GM19324 (cell line): ENCODE measurements at regions not wholly inside any gene's neighbourhood (a gene's known extent, or its start where the extent isn't known, plus 50 kb on each side); places are given as distances from the start of the nearest gene placed in this dataset.
"Not testable (repeated sequence)": the region's sequence is repeated elsewhere in the genome, so short reads cannot be mapped to it uniquely, and the experiment has no call there.

Experiments used
- ATAC-seq: cut with Tn5 transposase; IDR thresholded peaks from one replicate; pipeline ENCODE4 v1.9.1; 2021; ENCODE audit warnings: mild to moderate bottlenecking, moderate library complexity; ENCODE audit not compliant: unreplicated experiment, low FRiP score

- no peak for ATAC-seq
These were observed 1716.7 kb downstream of the SLITRK1 start for GRCh38 chr13:82165396-82166174.

DNA sequence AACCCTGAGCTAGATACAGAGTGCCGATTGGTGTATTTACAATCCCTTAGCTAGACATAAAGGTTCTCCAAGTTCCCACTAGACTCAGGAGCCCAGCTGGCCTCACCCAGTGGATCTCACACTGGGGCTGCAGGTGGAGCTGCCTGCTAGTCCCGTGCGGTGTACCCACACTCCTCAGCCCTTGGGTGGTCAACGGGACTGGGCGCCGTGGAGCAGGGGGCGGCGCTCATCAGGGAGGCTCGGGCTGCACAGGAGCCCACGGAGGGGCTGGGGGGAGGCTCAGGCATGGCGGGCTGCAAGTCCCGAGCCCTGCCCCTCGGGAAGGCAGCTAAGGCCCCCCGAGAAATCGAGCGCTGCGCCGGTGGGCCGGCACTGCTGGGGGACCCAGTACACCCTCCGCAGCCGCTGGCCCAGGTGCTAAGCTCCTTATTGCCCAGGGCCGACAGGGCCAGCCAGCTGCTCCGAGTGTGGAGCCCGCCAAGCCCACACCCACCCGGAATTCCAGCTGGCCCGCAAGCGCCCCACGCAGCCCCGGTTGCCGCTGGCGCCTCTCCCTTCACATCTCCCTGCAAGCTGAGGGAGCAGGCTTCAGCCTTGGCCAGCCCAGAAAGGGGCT is 1717.4 kb downstream of the SLITRK1 start:
- ATAC-seq, result not testable (repeated sequence)

GRCh38 chr13:82147526-82147925 is 1734.7 kb downstream of the SLITRK1 start:
- ATAC-seq, result no peak

DNA sequence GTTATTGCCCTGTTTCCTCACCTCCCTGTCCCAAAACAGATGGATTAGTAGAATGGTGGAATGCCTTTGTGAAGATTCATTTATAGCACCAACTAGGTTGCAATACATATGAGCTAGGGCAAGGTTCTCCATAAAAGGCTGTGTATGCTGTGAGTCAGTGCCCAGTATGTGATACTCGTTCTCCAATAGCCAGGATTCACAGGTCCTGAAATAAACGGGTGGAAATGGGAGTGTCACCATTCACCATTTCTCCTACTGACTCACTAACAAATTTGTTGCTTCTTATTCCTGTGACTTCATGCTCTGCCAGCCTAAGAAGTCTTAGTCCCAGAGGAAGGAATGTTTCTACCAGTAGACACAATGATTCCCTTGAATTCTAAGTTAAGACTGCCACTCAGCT is 1745.4 kb downstream of the SLITRK1 start:
- ATAC-seq, result no peak

DNA sequence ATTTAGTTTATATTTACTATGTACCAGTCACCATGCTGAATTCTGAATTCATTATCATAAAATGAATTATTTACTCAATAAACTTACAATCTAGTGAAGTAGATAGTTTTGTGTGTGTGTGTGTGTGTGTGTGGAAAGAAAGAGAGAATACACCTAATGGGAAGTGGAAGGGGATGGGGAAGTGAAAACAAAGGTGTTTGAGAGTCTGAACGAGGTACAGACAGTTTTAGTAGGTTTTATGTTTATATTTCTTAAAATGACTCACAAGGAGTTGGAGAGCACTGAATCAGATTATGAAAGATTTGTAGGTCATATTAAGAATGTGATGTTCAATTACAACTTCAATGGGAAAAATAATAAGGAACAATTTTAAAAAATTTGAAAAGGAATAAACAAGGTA is 1753.0 kb downstream of the SLITRK1 start:
- ATAC-seq, result no peak

- no peak for ATAC-seq
These were observed 1763.7 kb downstream of the SLITRK1 start for GRCh38 chr13:82118589-82118988.

- ATAC-seq, result no peak
These were observed 1765.8 kb downstream of the SLITRK1 start for GRCh38 chr13:82116422-82116989.

DNA sequence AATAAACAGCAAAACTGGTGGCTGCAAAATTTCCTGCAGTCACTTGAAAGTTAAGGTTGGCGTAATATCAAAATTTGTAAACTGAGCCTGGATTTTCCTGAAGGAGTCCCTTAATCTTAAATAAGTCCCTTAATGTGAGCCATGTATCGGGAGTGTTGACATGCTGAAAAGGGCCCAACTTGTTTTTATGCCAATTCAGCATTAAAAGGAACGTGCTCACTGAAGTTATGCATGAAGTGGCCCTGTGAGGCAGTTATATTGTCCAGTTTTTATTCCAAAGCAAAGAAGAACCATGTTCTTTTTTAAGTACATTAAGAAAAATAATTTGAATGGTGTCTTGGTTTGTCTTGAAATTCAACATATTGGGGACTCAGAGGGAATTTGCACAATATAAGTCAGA is 1766.9 kb downstream of the SLITRK1 start:
- no peak for ATAC-seq

- ATAC-seq, result no peak
These were observed 1755.3 kb upstream of the SPRY2 start for GRCh38 chr13:82096256-82096655.

DNA sequence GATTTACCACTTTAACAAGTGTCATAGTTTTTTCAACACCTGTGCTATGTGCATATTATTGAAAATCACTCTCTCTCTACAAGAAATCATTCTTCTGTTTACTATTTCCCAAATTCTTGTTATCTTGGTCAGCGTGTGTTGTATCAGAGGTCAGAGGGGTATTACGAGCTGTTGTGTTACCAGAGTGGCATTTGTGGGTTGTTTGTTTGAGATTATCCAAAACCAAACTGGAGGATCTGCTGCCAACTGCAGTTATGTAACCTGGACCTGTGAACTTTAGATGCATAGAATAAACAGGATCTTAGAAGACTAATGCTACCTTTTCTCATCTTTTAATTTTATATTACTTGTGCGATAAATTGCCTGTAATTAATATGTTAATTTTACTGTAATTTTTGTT is 1751.4 kb upstream of the SPRY2 start:
- ATAC-seq, result no peak

- ATAC-seq, result no peak
These were observed 1747.9 kb upstream of the SPRY2 start for GRCh38 chr13:82088781-82089180.

- no peak for ATAC-seq
These were observed 1735.6 kb upstream of the SPRY2 start for GRCh38 chr13:82076496-82076895.

GRCh38 chr13:82070416-82070815 is 1729.5 kb upstream of the SPRY2 start:
- ATAC-seq, result no peak

GRCh38 chr13:82062772-82063171 is 1721.8 kb upstream of the SPRY2 start:
- ATAC-seq, result no peak

DNA sequence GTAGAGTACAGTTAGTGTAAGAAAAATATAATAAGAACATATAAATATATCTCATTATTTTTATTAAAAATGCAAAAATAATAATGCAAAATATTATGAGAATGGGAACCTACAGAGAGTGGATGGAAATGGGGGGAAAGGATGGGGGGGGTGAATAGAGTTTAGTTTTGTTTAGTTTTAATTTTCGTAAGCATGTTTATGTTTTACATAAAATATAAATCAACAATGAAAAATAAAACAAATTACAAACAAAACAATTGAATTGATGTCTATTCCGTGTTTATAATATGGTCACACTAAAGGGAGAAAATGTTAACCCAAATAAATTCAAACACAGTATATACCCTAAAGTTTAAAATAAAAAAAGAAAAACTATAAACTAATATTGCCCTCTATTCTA is 1717.4 kb upstream of the SPRY2 start:
- ATAC-seq, result no peak

DNA sequence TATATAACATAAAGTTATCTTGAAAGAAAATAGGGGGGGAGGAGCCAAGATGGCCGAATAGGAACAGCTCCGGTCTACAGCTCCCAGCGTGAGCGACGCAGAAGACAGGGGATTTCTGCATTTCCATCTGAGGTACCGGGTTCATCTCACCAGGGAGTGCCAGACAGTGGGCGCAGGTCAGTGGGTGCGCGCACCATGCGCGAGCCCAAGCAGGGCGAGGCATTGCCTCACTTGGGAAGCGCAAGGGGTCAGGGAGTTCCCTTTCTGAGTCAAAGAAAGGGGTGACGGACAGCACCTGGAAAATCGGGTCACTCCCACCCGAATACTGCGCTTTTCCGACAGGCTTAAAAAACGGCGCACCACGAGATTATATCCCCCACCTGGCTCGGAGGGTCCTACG is 1704.4 kb upstream of the SPRY2 start:
- not testable (repeated sequence) for ATAC-seq

DNA sequence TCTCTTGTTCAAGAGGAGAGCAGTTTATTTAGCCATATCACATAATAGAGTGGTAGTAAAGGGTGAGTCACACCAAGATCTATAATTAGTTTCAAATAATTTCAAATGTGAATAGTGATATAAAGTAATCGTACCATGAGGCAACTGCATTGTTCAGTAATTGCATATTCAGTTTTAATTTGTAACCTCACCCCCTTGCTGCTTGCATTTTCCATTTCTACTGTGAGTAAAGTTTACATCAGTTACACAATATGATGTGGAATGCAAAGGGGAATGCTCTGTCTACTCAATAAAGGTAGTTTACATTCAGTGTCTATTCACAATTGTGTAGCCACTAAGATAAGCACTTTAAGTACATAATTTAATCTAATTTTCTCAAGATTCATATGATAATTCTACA is 1695.7 kb upstream of the SPRY2 start:
- no peak for ATAC-seq

GRCh38 chr13:82011355-82011754 is 1670.4 kb upstream of the SPRY2 start:
- ATAC-seq, result no peak

GRCh38 chr13:82010780-82011179 is 1669.9 kb upstream of the SPRY2 start:
- ATAC-seq, result no peak

- no peak for ATAC-seq
These were observed 1661.8 kb upstream of the SPRY2 start for GRCh38 chr13:82002710-82003109.

DNA sequence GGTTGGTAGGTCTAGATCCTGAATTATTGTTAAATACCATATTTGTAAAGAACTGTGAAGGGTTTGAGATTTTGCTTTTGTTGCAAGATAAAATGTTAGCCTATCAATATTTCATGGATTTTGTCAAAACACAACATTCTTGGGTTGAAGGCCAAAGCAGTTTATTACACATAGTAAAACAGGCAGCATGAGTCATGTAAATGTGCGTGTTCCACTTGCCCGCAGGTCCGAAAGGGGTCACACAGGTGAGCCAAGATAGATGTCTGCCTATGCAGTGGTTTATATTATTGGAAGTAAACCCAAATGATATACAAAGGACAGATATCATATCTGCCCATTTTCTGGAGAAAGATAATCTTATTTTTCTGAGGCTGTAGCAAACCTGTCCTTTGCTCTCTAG is 1654.4 kb upstream of the SPRY2 start:
- no peak for ATAC-seq

DNA sequence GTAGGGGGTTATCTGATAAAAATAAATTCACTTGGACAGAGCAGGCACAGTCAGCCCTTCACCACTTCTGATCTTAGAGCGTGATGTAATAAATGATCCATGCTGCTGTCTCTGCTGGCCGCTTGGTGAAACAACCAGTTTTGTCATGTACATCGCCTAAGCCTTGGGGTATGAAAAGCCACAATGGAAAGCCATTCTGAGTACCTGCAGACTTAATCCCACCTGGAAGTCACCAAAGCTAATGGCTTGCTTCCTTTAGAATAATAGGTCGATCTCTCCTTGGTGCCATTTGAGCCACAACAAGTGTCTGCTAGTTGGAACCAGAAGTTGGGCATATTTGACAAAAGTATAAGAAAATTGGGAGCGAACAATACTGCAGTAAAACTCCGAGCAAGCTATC is 1649.7 kb upstream of the SPRY2 start:
- ATAC-seq, result no peak
